Head of caudate nucleus (tissue), 42 donors: ENCODE measurements at regions not wholly inside any gene's neighbourhood (a gene's known extent, or its start where the extent isn't known, plus 50 kb on each side); places are given as distances from the start of the nearest gene placed in this dataset.

Experiments
- DNase-seq, 42 donors: peaks; one replicate each; pipeline versions ENCODE4 v3.0.0 to v3.0.0-alpha.2; 2020 to 2021; ENCODE audit warnings: mixed read lengths in 7 of 42
- intact Hi-C: fragments of 100-400 bp; cut with DNase I; formaldehyde crosslinking; loops from one replicate; pipeline ENCODE4 v1.15.0; 2022

DNA sequence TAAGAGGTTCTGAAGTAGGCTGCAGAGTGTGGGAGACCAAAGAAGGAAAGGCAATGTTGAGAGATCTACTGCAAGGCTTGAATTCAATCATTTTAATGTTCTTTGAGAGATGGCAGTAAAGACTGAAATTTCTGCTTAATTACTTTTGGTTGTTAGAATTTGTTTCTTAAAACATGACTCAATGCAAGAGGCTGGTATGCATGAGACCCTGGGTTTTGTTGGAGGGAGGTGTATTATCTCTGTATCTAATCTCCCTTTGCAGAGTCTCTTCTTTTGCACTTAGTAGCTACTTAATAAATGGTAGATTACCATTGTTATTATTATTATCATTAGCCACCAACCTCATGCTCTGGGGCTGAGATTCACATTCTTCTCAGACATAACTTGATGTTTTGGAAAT, 87.4 kb upstream of the DRD2 start:
- intact Hi-C loops: no loop called here
- DNase-seq: no peak

DNA sequence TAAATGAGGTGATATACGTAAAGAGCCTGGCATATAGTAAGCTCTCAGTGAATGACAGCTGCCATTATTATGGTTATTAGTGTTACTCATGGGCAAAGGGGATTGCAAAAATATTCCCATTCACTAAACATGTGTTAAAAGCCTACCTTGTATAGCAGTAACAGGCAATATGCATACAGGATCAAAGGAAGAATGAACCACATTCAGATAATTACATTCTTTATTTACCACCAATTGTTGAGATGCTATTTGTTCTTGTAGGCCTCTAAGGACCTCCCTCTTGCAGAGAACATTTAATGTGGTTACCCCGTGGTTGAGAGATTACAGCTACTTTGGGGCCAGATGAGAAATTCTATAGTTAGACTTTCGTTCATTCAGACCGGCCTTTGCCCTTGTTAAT, 82.7 kb upstream of the DRD2 start:
- intact Hi-C loops: no loop called here
- DNase-seq: no peak

GRCh38 chr11:113556036-113556435, 80.8 kb upstream of the DRD2 start:
- intact Hi-C loops: no loop called here
- DNase-seq: no peak

- intact Hi-C loops: no loop called here
These were observed 79.9 kb upstream of the DRD2 start for GRCh38 chr11:113555071-113555619.

DNA sequence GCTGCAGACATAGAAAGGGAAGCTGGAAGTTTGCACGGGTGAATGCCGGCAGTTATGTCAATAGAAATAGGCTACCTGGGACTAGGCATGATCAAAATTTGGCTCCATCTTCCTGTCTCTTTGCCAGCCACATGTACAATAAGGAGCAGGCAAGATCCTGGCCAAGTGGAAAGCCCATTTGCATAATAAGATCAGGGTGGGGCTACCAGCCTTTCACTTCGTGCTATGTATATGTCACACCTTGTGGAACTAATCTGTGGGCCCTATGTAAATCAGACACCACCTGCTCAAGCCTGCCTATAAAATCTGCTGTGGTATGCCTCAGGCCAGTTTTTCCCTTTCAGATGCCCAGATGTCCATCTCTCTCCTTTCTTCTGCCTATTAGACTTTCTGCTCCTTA, 79.3 kb upstream of the DRD2 start:
- DNase-seq: no peak
- intact Hi-C loops: no loop called here

More at GRCh38 chr11:113555071-113555619, 79.9 kb upstream of the DRD2 start:
- no peak for DNase-seq

- DNase-seq: peak in 1 of 42 donors; percentile 53
- intact Hi-C loops: no loop called here
These were observed 78.7 kb upstream of the DRD2 start for GRCh38 chr11:113553915-113554314.

DNA sequence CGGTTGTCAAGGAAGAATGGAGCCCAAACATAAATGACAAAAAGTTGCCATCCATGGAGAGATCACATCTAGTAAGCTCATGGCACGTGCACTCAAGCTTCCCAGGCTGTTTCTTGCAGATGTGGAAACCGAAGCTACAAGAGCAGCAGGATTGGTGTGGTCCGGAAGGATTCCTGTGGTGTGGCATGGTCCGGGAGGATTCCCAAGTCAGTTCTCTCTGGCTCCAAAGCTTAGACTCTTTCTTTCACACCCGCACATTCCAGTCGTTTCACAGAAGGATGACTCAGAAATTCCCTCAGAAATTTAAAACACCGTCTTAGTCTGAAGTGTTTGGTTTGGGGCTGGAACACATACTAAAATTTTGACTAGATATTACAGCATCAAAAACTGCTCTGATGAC, 78.0 kb upstream of the DRD2 start:
- no peak for DNase-seq
- intact Hi-C loops: no loop called here

DNA sequence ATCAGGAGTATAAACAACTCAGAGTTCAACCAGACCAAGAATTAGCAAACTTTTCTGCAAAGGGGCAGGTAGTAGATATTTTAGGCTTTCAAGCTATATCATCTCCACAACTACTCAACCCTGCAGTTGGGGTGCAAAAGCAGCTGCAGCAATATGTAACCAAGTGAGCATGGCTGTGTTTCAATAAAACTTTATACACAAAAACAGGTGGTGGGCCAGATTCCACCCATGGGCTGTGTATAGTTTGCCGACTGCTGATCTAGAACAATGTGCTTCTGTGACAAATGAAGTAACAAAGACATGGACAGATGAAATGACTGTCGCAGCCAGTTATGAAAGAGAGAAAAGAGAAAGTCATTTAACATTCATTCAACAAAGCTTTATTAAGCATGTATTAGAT, 77.1 kb upstream of the DRD2 start:
- intact Hi-C loops: no loop called here
- DNase-seq: no peak

- intact Hi-C loops: no loop called here
- peak in 11 of 42 donors; percentile 12 to 74 (median 42) for DNase-seq
These were observed 76.4 kb upstream of the DRD2 start for GRCh38 chr11:113551645-113552044.

- peak in 3 of 42 donors; percentile 11 to 36 (median 16) for DNase-seq
- intact Hi-C loops: no loop called here
These were observed 74.7 kb upstream of the DRD2 start for GRCh38 chr11:113549611-113550578.

DNA sequence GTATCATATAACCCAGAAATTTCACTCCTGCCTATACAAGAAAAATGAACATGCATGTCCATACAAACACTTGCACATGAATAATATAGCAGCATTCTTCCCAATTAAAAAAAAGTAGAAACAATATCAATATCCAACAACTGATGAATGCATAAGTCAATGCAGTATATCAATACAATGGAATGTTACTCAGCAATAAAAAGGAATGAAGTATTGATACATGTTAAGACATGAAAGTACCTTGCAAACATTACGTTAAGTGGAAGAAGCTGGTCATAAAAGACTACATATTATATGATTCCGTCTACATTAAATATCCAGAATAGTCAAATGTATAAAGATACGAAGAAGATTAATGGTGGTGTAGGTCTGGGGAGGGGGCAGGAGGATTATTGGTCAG, 73.9 kb upstream of the DRD2 start:
- DNase-seq: no peak
- intact Hi-C loops: no loop called here

DNA sequence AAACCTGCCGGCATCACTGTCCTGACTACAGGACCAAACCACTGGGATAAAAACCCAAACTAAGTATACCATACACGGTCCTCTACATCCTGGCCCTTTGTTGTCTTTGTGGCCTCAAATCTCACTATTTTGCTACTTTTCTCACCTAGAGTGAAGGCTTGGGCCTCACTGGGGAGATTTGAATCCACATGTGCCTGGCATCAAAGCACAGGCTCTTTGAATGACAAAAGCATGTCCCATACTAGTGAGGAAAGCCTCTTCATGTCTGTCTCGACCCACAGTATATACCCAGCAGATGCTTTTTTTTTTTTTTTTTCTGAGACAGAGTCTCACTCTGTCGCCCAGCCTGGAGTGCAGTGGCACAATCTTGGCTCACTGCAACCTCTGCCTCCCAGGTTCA, 72.5 kb upstream of the DRD2 start:
- intact Hi-C loops: no loop called here
- DNase-seq: no peak

DNA sequence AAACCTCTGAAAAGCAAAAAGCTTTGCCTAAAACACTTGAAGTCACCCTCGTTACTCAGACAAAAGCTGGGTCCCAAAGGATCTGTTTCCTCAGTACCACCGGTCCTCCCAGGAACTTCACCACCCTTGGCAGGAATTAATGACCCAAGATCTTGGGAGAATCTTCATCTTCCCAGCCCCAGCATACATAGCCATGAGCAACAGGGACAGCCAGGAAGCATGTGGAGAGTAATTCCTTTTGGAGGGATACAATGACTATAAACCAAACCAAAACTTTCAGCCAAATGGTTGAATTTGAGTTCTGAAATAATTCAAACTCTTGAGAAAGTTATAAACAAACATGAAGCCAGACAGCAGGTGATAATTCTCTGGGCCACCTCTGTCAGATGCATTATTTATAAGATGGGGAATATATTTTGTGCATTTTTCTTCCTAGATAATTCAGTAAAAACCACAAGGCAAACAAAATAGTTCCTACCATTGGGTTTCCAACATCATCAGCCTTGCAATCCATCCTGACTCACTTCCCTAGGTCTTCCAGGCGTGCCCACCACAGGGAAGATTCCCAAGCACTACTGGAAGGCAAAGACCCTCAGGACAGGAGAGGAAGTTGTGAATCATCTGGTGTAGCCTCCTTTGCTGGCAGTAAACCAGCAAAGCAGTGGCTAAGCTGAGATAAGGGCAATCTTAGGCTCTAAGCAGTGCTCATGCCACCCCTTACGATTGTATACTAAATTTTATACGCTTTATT, 71.7 kb upstream of the DRD2 start:
- intact Hi-C loops: no loop called here
- peak in 1 of 42 donors; percentile 35 for DNase-seq

DNA sequence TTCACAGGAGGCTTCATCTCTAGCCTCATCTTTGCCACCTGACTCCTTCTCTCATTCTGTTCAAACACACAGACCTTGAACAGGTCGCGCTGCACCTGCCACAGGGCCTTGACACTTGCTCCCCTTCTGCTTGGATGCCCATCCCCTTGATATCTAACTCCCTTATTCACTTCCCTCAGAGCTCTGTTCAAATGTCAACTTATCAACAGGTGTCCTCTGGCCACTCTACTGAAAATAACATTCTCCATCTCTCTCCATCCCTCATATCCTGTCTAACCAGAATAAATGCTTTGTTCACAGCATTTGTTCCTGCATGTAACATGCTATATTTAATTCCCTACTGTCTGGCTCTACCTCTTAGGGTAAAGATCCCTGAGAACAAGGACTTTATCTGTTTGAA, 67.2 kb upstream of the DRD2 start:
- intact Hi-C loops: no loop called here
- peak in 1 of 42 donors; percentile 13 for DNase-seq

DNA sequence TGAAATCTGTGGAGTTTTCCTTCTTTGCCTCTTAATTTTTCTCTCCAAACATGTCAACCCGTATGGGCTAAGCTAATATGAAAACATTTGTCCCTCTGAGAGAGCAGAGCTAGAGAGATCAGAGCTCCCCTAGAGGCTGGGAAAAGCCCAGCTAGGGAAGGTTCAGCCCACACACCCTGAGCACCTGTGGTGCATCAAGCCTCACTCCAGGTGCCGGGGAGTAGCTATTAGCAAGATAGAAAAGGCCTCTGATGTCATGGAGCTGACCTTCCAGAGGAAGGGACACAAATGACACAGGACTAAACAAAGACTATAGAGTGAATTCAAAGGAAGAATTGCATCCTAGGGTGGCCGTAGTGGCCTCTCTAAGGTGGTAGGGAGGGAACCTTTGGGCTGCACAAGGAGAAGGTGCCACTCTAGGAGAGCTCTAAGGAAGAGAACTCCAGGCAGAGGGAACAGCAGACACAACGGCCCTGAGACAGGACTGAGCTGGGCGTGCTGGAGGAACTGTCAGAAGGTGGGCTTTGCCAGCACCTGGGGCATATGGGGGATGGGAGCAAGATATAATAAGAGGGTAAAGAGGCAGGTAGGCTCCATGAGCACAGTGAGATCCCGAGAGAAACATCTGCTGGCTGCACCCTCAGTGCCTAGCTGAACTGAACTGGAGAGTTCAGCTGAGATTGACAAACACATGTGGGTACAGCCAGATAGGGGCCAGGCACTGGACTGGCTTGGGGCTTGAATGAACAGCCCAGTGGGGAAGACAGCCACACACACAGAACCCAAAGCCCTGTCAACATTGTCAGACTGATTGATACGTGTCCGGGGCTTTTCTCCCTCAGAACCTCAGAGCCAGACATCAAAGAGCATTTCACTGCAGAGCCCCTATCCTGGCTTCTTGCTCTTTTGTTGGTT, 65.5 kb upstream of the DRD2 start:
- intact Hi-C loops: no loop called here
- peak in 1 of 42 donors; percentile 29 for DNase-seq

DNA sequence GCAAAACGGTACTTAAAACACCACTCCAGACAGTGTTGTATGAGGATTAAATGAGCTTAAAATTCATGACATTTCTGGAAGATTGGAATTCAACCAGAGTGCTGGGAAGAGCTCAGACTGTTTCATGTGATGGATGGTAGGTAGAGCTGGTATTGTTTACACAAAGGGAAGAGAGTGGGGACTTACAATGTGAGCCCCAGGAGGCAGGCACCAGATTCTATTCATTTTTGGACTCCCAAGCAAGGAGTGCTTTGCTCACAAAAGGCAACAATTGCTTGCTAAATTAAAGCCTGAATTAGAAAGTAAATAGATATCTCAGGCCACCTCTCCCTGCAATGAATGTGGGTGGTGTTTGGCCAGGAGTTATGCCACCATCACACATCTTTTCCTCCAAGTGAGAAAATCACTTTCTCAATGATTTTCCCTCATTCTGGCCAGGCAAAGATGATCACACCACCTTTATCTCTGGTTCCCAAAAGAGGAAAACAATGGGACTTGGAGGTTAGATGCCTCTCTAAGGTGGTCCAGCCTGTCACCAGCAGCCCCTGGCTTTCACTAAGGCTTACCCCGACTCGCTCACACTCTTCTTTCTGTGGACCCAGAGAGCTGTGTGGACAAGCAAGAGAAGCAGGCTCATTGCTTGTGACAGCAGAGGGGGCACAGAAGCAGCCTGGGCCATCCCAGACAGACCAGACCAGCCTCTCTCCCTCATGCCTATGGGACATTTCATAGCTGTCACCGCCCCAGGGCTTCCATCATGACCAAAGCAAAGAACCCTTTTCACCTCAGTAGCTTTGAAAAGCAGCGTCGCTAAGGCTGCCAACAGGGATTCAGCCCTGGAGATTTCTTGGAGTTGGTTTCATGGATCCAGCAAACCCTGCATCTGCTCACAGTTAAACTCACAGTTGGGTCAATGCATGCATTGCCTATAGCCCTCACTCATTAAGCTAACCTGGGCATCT, 63.5 kb upstream of the DRD2 start:
- intact Hi-C loops: loop anchor here (10.0 kb wide), 1 partner anchor 196 kb away; no protein-coding TSS in a partner anchor
- peak in 1 of 42 donors; percentile 30 for DNase-seq

DNA sequence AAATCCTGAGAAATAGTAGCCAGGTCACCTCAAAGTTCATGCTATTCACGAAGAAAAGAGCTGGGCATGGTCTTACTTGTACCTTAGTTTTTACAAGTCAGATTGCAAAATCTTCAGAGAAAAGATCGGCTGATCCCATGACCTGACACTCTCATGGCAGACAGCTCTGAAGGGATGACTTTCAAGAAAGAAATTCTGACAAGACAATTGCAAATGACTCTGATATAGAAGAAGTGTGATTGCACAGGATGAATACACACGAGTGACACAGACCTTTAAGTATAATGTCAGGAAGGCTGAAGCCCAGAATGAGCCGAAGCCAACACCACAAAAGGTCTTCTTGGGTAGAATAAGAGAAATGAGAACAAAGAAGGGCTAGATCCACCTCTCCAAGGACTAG, 59.4 kb upstream of the DRD2 start:
- intact Hi-C loops: loop anchor here (5.0 to 10.0 kb wide), 2 partner anchors 200 to 227 kb away; no protein-coding TSS in a partner anchor
- DNase-seq: peak in 1 of 42 donors; percentile 40

DNA sequence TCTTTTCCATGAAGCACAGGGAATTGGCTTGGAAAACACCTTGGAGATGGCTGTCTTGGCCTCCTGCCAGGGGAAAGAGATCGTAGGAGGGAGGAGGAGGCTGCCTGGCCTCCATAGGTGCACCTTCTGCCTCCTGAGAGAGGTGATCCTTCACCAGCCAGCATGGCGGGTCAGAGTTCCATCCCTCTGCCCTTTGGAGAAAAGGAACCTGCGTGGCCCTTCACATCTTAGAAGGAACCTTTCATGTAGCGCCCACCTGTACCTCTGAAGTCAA, 58.2 kb upstream of the DRD2 start:
- intact Hi-C loops: loop anchor here (5.0 to 10.0 kb wide), 2 partner anchors 201 to 226 kb away; no protein-coding TSS in a partner anchor

More for the DNA sequence above, 58.2 kb upstream of the DRD2 start:
- peak in 8 of 42 donors; percentile 6 to 51 (median 24) for DNase-seq
